C1 segment of cervical spinal cord (tissue), 14 donors: ENCODE measurements at regions not wholly inside any gene's neighbourhood (a gene's known extent, or its start where the extent isn't known, plus 50 kb on each side); places are given as distances from the start of the nearest gene placed in this dataset.

Experiments
- DNase-seq, 14 donors: peaks; one replicate each; lab custom pipeline; 2025; lab: John Stamatoyannopoulos, UW

DNA sequence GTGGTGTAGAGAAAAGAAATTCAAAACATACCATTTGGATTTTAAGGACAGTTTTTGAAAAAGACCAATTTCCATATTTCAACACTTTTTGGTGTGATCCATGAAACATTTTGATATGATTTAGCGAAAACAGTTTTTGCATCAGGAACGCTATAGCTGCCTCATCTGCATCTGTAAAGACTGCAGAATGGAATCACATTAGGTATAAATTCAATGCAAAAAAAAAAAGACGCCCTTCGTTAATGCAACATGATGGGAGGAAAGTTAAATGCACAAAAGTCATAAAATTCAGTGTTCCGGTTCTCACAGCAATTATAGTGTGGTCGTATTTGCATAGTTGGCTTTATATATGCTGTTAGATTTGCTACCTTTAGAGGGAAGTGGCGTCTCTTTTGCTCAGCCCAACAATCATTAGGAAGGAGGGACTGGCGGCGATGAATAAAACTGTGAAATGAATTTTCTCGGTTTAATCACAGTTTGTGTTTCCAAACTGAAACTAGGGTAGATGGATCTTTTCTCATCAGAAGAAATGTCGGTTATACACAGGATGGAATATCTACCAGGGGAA lies 215.7 kb downstream of the TEX29 start:
- no peak for DNase-seq

DNA sequence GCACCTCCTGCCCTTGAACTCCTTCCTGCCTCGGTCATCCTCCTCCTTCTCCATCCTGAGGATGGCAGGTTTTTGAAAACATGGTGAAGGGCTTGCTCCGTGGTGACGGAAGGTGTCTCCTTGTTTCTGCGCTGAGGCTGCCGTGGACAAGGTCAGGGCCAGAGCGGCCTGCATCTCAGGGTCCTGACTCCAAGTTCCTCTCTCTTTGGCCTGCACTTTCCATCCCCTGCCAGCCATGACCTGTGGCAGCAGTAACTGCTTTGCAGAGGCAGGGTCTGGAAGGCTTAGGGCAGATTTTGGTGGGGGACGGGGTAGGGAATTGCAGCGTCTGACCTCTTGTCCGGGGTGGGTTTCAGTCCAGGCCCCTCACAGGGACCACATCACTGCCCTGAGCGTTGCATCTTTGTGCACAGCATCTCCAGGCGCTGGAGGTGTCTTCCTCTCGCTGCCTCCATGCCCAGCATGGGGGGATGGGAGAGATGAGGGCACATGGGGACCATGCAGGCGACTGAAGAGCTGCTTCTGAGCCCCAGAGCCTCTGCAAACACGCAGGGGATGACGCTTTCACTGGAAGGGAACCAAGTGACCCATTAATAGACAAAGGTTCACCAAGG lies 216.8 kb downstream of the TEX29 start:
- DNase-seq, result no peak

DNA sequence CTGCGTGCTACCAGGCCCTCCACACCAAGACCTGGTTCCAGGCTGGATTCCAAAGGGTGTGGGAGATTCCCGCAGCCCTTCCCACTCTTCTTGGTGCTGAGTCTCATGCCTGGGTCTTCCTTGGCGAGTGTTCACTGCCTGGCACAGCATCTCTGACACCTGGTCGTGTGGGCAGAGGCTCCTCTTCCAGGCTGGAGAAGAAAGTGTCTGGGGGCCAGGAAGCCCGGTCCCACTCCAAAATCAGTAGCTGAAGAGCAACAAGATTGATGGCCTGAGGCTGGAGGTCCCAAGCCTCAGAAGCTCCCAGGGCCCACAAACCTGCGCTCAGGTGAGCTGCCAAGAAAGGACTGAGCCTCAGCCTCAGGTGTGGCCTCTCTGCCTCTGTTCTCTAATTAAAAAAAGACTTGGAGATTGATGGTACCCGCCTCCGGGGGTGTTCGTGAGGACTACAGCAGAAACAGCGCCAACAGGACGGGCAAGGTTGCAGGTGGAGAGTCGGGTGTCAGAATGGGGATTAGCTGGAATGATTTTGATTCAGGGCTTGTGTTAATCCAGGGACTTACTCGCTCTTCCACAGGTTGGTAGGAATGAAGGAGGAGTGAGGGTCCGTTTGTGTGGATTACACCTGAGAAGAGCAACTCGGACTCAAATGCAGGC lies 217.5 kb downstream of the TEX29 start:
- DNase-seq, result no peak

GRCh38 chr13:111539252-111539651 lies 218.8 kb downstream of the TEX29 start:
- DNase-seq, result no peak

DNA sequence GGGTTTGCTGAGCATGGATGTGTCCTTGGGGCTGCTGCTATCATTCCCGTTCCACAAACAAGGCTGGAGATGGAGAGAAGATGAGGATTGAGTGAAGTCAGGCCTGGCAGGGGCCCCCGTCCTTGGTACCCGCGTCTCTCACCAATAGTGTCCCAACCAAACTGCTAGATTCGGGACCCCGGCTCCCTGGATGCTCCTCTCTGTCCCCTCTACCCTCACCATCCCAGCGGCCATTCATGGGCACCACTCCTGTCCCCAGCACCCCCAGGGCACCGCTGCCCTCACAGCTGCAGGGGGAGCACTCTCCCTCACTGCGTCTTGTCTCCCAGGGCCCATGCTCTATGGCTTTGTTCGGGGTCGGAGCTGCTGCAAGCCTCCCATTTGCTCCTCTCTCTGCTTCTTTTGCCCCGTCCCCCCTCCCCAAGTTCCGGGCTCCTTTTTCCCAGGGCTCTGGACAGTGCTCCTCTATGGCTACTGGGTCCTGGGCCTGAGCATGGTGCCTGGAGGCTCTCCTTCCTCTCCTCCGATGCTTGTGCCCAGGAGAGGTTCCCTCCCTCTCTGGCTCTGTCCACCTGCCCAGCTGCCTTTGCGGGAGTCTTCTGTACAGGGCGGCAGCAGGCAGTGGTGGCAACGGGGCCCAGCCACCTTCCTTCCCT lies 219.5 kb downstream of the TEX29 start:
- DNase-seq, result no peak

- DNase-seq, result no peak
Observed at GRCh38 chr13:111540486-111540885, 220.0 kb downstream of the TEX29 start.

DNA sequence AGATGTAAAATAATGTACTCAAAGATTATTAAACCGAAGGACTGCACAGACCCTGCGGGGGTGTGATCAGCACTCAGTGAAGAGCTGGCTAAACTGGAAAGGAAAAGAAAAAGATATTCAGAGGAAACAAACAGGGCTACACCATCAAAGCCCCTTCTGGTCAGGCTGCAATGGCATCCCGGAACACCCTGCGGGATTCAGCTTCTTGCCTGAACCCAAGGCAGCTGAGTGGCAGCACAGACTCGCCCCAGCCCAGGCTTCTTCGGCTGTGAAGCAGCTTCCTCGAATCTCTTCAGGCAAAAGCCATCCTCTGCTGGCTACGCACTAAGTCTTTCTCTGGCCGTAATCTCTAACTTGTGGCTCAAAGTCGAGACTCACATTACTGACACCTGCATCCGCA lies 220.9 kb downstream of the TEX29 start:
- DNase-seq, result no peak

GRCh38 chr13:111541752-111542529 lies 221.5 kb downstream of the TEX29 start:
- no peak for DNase-seq

- DNase-seq, result no peak
Observed at GRCh38 chr13:111542530-111543341, 222.3 kb downstream of the TEX29 start.

DNA sequence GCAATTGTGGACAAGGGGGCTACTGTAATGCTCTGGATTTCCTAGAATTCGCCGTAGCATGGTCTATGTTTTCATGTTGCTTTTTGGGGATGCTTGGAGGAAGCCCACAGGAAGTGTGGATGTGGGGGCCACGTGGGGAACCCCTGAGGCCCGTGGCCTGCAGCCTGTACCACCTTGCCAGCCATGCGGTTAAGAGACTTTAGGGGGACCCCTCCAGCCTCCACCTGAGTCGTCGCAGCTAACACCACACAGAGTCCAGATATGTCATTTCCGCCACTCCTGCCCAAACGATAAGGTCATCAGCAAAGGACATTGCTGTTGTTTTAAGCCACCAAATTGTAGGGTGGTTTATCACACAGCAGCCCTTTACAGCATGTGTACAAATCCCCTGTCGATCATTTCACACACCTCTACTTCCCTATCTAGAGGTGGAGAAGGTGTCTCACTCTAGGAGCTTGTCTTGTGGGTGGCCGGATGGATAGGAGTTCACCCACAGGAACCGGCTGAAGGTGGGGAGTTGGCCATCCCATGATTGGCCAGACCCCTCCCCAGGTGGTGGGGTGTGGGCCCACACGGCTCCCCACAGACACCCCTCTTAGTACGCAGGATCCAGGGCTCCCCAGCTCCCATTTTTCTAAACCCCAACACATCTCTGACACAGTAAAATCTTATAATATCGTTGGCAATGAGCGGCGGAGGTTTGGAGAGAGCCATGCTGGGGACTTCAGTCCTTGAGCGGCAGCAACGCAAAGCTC lies 226.7 kb downstream of the TEX29 start:
- no peak for DNase-seq

GRCh38 chr13:111547726-111548273 lies 227.4 kb downstream of the TEX29 start:
- no peak for DNase-seq

- no peak for DNase-seq
Observed at GRCh38 chr13:111548301-111548700, 227.9 kb downstream of the TEX29 start.

- DNase-seq, result no peak
Observed at GRCh38 chr13:111548805-111549204, 228.4 kb downstream of the TEX29 start.

DNA sequence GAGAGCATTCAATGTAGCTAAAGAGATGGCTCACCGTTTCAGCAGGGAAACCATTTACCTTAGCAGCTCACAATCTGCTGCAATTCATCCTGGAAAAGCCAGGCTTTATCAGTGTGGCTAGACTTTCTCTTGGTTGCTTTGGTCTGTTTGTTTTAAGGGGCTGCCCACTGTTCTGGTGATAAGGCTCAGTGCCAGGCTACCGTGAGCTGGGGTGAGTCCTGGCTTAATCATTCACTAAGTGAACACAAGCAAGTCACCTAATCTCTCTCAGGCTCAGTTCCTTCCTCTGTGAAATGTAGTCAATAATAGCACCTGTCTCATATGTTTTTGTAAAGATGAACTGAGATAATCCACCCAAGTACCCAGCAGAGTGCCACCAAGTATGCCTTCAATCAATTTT lies 229.0 kb downstream of the TEX29 start:
- no peak for DNase-seq

DNA sequence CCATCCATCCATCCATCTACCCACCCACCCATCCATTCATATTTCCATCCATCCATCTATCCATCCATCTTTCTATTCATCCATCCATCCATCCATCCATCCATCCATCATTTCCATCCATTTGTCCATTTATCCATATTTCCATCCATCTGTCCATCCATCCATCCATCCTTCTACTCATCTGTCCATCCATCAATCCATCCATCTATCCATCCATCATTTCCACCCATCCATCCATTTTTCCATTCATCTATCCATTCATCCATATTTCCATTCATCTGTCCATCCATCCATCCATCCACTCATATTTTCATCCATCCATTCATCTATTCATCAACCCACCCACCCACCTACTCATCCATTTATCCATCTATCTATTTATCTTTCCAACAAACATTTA lies 229.6 kb downstream of the TEX29 start:
- no peak for DNase-seq

- DNase-seq, result no peak
Observed at GRCh38 chr13:111551204-111551820, 230.9 kb downstream of the TEX29 start.

DNA sequence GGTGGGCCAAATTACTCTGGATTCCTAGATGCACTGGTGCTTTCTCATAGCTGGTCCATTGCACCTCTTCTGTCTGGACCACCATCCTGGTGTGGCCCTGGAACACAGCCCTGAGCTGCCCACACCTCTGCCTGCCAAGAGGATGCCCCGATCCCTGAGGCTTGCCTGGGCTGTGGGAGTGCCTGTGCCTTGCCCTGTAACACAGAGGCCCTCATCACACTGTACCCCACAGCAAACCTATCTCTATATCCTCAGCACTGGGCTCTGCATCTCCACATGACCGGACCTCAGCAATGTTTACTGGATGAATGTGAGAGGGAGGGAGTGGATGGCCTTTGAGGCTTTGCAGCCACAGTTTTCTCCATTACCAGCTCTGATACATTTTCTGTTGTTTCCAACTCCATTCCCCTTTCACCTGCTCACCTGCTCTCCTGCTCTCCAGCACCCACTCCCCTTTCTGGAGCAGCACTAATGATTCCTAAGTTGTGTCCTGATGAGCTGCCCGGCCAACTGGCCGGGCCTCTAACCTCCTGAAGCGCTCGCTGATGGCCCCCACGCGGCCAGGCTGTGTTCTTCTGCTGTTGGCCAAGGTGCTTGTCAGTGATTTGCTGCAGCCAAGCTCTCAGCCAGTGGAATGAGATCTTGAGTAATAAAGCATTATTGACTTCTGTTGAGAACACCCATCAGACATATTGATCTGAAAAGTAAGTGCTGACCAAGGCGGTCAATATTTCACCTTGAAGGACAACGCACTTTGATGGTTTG lies 232.6 kb downstream of the TEX29 start:
- DNase-seq, result no peak

GRCh38 chr13:111554539-111555267 lies 234.3 kb downstream of the TEX29 start:
- DNase-seq, result no peak
